Testis (tissue), 2 donors: ENCODE measurements at regions not wholly inside any gene's neighbourhood (a gene's known extent, or its start where the extent isn't known, plus 50 kb on each side); places are given as distances from the start of the nearest gene placed in this dataset.

Experiments used
- POLR2A ChIP-seq: fragments of 450-650 bp; IDR thresholded peaks from one replicate; pipeline ENCODE4 v1.6.1; 2017; ENCODE audit warnings: antibody characterized with exemption, mild to moderate bottlenecking, moderate library complexity
- TF ChIP-seq, protein P1 (sequence below), 3 experiments: fragments of 450-650 bp in 2 of 3; fragments of 200-600 bp in 1 of 3; sonication (generic) in 1 of 3; IDR thresholded peaks; one replicate each; pipeline ENCODE4 v1.5.1; 2016 to 2019; ENCODE audit warnings: antibody characterized with exemption in 3 of 3, mild to moderate bottlenecking in 2 of 3, moderate library complexity in 1 of 3

DNA sequence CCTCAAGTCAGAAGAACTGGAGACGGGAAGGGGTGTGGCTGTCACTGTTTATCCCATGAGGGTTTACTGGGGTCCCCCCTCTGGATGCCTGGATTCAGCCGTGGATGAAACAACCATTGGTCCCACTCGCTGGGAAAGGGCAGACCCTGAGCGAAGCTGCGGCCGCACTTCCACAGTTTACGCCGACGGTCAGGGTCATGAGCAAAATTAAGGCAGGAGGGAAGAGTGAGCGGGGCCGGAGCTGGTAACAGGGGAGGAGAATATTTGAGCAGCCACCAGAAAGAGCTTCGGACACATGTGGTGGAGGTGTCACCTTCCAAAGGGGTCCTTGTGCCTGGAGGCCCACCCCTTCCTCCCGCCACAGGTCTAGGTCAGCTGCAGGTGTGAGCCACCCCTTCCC lies 344.9 kb downstream of the BRD1 start:
- TF ChIP-seq, protein P1, sequence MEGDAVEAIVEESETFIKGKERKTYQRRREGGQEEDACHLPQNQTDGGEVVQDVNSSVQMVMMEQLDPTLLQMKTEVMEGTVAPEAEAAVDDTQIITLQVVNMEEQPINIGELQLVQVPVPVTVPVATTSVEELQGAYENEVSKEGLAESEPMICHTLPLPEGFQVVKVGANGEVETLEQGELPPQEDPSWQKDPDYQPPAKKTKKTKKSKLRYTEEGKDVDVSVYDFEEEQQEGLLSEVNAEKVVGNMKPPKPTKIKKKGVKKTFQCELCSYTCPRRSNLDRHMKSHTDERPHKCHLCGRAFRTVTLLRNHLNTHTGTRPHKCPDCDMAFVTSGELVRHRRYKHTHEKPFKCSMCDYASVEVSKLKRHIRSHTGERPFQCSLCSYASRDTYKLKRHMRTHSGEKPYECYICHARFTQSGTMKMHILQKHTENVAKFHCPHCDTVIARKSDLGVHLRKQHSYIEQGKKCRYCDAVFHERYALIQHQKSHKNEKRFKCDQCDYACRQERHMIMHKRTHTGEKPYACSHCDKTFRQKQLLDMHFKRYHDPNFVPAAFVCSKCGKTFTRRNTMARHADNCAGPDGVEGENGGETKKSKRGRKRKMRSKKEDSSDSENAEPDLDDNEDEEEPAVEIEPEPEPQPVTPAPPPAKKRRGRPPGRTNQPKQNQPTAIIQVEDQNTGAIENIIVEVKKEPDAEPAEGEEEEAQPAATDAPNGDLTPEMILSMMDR (IDR thresholded peaks at IDR 0.05) = no peak
- TF ChIP-seq POLR2A = no peak
